HG02973 (cell line): ENCODE measurements at regions not wholly inside any gene's neighbourhood (a gene's known extent, or its start where the extent isn't known, plus 50 kb on each side); places are given as distances from the start of the nearest gene placed in this dataset.

ENCODE experiments used
- ATAC-seq: cut with Tn5 transposase; IDR thresholded peaks from one replicate; pipeline ENCODE4 v1.9.1; 2021; ENCODE audit warnings: moderate library complexity; ENCODE audit not compliant: unreplicated experiment

DNA sequence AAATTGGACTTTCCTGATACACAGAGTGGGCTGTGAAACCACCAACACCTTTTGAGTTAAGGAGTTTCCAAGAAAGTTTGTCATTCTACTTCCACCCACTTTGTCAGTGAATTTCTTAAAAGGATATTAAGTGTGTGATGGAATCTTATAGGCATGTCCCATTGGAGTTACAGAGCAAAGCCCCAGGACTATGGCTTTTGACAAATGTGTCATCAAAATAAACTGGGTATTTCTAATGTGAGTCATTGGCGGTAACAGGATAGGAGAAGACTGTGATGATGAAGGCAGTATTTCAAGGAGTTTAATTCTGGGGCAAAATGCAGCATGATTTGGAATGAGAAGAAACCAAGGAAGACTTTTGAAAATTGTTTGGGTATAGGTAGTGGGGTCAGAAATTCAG, 1013.8 kb upstream of the EEF2KMT start:
- ATAC-seq = no peak

DNA sequence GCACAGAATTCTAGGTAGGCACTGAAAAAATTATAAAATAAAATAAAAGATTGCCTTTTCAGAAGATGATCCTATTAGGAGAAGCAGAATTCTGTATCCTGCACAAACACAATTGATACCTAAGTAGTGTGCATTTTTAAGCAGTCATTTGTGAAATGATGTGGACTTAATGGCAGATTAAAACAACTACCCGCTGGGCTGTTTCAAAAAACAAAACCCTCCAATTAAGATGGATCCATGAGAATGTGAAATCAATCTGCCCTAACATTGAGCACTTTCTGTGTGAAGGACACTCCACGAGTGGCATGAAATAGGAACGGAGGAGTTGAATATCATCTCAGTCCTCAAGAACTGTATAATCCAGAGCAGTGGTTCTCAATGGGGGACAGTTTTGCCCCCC, 1012.8 kb upstream of the EEF2KMT start:
- ATAC-seq = no peak

DNA sequence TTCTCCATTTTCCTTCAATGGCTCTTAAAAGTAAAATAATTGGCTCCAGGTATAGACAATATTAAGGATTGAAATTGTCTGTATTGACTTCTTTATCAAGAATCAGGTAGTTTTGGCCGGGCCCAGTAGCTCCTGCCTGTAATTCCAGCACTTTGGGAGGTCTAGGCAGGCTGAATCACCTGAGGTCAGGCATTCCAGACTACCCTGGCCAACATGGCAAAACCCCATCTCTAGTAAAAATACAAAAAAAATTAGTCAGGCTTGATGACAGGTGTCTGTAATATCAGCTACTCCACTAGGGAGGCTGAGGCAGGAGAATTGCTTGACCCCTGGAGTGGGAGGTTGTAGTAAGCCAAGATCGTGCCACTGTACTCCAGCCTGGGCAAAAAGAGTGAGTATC, 1008.5 kb upstream of the EEF2KMT start:
- no peak for ATAC-seq

DNA sequence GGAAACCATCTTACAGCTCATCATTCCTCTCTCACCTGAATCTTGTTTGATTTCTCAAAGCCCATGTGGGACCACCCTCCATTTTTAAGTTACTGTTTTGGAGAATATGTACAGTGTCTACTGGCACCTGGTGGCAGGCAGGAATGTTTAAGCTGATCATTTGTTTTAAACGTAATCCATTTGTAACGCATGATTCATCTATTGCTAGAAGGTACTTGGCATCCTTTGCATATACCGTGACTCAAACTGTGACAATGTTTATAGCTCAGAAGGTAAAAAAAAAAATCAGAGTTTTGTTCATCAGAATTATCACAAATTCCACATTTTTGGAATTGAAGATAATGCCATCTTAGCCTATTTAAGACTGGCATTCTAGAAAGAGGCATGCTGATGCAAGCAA, 1007.5 kb upstream of the EEF2KMT start:
- no peak for ATAC-seq

DNA sequence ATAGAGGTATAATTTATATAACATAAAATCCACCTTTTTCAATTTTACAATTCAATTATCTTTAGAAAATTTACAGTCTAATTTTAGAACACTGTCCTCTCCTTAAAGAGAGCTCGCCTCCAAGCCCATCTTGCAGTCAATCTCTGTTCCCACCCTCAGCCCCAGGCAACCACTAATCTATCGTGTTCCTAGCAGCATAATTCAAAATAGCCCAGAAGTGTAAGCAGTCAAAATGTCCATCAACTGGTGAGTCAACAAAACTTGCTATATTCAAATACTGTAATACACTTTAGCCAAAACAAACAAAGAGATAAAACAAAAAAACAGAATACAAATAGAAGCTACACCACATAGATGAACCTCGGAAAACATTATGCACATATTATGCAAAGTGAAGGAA, 1006.8 kb upstream of the EEF2KMT start:
- no peak for ATAC-seq

DNA sequence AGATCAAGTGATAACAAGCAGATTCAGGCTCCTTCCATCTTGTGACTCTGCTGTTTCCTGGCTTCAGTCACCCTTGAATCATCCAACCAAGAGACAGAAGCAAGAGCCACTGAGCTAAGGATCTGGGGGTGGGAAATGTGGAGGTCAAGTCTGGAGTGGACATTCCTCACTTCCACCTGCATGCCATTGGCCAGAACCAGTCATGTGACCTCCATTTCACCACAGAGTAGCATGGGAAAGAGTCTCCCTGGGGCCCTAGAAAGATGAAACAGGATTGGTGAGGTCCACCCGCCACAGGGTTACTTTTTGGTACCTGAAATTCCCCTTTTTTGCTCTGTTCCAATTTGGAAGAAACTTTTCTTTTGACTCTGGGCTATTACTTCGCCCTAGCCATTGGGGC, 1006.0 kb upstream of the EEF2KMT start:
- no peak for ATAC-seq

DNA sequence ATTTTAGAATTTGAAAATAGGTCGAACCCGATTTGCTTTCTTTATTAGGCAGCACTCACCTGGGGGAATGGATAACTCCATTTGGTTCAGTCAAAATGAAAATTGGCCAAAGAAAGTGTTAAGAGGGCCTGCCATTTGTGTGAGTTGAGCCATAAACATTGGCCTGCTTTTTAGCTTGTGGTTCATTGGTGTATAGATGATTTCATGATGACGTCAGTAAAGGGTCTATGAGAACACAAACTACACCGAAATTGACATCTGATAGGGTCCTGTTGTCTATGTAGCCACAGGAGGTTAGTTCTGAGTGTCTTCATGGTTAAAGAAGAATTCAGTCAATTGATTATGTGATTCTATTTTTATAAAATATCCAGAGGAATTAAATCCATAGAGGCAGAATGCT, 1001.5 kb upstream of the EEF2KMT start:
- no peak for ATAC-seq

DNA sequence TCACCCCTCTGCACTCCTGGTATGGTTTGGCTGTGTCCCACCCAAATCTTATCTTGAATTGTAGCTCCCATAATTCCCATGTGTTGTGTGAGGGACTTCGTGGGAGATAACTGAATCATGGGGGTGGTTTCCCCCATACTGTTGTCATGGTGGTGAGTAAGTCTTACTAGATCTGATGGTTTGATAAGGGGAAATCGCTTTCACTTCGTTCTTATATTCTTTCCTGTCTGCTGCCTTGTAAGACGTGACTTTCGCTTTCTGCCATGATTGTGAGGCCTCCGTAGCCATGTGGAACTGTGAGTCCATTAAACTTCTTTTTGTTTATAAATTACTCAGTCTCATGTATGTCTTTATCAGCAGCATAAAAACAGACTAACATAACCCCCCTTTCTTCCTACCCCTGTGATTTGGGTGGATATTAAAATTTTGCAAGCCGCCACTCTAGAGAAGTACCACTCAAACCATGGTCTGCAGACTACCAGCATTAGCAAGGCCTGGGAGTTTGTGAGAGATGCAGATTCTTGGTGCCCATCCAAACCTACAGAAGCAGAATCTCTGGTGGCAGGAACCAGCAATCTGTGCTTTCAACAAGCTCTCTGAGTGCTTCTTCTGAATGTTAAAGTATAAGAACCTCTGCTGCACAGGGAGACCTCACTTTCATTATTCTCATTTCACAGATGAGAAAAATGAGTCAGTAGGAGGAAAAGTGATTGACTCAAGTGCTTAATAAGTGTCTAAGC, 999.5 kb upstream of the EEF2KMT start:
- no peak for ATAC-seq

DNA sequence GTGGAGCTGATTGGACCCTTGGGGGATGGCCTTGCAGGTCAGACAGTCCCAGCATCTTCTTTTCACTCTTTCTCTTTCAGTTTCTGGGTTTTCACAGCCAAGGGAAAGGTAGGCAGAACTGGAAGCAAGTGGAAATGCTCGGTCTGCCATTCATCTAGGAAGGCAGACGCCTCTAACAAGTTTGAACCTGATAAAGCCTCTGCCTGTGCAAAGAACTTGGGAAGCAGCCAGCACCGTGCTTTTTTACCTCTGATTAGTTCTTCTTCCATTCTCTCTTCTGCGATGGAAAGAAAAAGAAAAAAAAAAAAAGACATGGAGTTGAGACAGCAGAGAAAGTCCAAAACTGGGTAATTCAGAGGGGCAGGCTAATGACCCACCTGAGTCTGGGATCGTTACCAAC, 997.8 kb upstream of the EEF2KMT start:
- ATAC-seq = no peak

DNA sequence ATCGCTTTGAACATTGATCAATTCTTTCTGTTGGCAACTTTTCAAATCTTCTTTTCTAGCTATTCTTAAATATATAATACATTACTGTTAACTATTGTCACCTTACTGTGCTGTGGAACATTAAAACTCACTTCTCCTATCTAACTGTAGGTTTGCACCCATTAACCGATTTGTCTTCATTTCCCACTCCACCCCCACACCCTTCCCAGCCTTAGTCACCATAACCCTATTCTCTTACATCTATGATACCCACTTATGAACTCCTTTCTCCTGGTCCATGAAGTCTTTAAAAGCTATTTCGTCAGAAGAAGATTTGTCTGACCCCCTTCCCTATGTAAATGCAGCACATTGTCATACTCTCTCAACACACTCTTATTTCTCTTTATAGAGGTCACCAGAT, 993.4 kb upstream of the EEF2KMT start:
- no peak for ATAC-seq

DNA sequence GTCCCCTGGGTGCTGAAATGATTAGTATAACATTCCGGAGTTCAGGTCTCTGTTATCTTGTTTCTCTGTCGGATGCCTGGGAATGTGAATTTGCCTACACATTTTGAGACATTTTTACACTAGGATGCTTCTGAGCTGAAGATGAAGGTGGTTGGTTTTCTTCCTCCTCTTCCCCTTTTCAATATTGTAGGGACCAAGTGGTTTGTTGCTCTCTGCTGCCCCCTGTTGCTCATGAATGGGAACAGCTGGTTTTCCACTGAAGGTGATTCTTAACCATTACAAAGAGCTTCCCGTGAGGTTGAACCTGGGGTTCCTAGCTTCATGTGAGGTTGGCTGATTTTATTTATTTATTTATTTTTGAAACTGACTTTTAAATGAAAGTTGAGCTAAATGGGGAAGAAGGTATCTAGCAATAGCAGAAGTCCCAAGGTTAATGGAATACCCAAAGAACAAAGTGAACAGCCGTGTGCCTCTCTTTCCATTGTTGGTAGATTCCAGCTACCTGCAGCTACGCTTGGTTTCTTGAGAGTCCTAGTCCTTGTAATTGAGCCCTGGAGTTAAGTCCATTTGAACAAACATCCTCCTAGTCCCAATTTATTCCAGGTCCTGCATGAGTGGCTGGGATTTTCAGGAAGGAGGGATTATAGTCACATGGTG, 983.9 kb upstream of the EEF2KMT start:
- no peak for ATAC-seq

DNA sequence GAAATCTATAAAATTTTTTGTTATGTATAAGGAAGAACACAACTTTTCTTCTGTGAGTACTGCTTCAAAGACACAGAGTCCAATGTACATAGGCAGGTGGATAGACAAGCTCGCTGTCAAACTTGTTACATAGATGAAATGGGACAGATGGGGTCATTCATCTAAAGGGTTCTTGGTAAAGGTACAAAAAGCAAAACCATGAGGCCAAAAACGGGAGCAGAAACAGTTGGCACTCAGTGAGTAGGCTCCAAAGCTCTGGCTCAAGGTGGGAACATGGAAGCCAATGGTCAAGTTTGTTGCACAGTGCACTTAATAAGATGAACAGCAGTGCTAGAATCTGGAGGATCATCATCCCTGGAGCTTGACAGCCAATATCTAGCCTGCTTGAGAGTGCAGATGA, 979.0 kb upstream of the EEF2KMT start:
- ATAC-seq = no peak

DNA sequence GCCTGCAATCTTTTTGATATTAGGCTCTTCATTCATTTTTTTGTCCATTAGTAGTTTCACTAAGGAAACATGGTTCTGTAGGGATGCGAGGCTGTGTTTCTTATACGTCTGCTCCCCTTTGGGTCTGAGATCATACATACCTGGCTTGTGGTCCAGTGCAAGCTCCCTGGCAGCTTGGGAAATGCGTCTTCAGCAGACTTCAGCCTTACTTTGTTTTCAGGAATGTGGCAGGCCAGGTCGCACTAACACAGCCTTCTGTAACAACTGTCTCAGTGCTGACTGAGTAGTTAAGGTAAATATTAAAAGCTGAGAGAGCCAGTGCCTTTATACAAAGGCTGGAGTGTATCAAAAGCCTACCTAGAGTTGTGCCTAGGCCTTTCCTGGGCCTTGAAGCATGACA, 970.5 kb upstream of the EEF2KMT start:
- ATAC-seq = no peak

DNA sequence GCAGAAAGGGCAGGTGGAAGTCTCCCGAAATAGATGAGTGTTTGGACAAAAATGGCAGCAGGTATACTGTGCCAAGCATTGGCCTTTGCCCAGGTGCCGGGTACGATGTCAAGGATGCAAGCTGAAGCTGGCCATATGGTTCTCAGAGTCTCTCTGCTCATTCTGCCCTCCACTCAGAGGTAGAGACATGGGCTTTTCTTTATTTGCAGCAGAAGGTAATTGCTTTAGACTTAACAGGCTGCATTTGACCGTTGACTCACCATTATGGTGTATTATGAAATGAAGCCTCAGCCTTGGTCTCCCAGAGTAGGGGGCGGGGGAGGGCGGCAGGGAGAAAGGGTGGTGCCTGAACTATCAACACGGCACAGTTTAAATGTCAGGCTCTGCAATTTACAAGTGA, 969.1 kb upstream of the EEF2KMT start:
- ATAC-seq = no peak

DNA sequence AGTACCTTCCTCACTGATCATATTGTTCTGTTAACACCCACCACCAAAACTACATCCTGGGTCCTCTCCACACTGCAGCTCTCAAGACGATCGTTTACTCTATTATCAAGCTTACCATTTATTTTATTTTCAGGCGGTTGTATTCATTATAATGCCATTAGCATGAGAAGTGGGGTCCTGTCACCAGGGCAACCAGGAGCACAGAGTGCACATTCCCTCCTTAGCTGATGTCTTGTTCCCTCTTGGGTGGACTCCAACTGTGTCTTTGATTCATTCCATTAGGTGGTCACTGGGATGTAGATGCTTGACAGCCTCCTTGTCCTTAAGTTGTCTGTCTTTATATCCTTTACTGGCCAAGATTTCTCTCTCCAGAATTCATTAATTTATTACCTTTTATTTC, 965.9 kb upstream of the EEF2KMT start:
- no peak for ATAC-seq

DNA sequence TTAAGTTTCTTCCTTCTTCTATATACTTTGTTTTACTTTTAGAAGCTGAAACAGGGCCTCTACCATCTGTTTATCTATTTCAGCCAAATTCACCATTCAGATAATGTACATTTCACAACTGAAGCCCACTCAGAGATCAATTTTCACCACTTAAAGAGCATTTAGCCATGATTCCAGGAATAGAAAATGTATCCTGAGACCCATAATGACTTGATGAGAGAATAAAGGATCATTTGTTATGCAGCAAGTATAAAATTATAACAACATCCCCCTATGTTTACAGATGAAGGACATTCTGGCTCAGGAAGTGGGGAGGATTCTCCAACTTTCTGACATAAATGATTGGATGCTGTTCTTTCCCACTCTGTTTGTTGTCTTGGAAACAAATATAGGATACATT, 962.1 kb upstream of the EEF2KMT start:
- no peak for ATAC-seq

DNA sequence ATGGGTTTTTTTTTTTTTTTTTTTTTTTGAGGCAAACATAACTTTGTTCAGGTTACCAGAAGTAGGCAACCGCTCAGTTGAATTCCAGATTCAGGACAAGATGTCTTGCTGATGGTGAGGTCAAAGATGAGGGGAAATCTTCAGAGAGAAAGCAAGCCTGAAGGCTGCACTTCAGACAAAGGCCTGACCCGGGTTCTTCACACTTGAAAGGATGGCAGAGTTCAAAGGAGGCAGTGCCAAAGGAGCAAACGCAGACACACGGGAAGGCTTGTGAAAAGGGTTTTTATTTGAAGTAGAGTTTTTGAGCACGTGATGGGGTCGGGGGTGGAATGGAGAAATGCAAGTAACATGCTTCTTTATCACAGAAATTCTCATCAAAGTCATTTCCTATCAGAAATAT, 960.2 kb upstream of the EEF2KMT start:
- no peak for ATAC-seq

DNA sequence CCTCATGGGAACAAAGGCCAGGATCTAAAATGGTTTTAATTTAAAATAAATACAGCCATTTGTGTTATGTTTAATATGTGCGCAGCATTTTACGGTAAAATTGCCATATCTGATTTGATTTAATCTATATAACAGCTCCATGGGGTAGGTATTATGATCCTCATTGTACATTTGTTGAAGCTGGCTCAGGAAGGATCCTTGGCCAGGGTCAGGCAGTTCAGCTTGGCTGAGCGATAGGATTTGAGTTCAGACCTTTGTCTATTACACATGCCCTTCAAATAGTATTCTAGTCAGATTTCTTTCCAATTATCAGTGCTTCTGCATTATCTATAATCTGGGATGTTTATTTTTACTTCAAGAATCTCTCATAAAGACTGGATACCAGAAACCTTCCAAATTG, 950.4 kb upstream of the EEF2KMT start:
- ATAC-seq = no peak

DNA sequence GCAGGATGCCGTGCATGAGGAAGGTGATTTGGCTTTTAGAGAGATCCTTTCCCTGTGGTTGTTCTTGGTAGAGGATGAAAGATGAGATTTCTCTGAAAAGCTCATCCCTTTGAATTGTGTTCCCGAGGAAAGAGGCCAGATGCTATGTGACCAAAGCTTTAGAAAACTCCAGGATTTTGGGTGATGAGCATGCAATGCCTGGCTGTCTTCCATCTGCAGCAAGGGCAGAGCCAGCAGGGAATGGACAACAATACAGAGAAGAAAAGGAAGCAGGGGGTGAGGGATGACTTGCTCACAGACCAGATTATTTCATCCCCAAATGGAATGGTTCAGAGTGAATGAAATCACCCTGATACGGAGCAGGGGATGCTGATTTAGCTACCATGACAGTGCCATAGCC, 949.7 kb upstream of the EEF2KMT start:
- ATAC-seq = no peak

DNA sequence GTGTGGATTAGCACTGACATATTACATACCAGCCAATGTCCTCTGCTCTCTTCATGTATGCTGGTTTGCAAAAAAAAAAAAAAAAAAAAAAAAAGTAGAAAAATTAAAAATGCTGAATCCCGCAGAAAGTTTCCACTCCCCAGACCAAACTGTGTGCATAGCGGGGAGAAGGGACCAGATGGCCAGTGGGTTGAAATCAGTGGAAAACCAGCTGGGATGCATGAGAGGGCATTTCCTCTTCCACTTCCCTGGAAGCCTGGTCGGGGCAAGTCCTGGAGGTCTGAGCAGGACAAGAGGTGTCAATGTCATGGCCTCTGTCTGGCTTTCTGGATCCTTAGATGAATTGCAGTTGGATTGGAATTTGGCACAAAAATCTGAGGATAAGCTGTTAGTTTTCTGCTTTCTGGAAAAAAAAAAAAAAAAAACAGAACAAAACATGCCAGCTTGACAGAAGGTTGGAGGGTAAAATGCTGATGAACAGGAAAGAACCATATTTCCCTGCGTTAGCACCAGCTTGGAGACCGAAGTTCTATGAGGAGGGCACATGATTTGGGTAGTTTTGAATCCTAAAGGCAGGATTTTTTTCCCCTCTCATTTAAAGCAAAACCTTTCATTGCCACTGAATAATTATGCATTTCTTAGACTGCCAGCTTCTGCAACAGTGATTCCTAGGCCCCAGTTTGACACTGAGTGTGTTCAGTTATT, 941.5 kb upstream of the EEF2KMT start:
- no peak for ATAC-seq

DNA sequence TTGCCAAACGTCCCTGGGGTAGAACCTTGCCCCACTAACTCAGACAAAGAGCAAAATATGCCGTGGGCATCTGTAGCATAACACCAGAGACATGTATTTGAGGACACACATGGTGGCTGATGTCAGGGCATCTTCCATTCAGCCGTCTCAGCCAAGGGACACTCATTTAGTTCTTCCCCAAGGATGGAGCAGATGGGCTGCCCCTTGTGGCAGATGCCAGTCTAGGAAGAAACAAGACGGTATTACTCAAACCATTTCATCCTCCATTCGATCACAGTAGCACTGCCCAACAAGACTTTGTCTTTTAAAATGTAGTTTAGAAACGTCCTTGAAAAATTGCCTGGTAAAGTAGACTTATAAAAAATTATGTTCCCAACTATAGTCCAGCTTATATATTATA, 937.6 kb upstream of the EEF2KMT start:
- no peak for ATAC-seq

DNA sequence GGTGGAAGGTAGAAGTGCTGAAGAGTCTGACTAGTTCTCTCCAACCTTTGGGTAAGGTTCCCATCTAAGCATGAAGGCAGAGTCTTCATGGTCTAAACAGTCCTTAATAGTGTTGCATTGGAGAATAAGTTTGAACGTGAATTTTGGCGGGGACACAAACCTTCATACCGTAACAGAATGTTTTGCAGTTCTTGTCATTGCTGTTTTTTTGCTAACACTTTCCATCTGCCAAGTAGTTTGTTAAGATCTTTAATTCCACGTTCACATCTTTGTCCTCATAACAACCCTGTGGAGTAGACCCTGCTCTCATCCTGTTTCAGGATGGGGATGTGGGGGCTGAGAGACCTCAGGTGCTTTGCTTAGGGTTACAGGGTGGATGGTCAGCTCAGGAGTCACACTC, 936.9 kb upstream of the EEF2KMT start:
- ATAC-seq = no peak
